GM12875 (cell line): ENCODE measurements at regions not wholly inside any gene's neighbourhood (a gene's known extent, or its start where the extent isn't known, plus 50 kb on each side); places are given as distances from the start of the nearest gene placed in this dataset.
A peak's percentile ranks its signal among the peaks of the same experiment; 100 is the strongest.

Experiments
- H3K4me3 ChIP-seq: one replicate; pipeline ENCODE4 v1.5.1; 2011; ENCODE audit warnings: low read depth, low read length, control low read depth
- CTCF ChIP-seq: IDR thresholded peaks from 2 replicates; pipeline ENCODE4 v1.5.1; 2011; ENCODE audit warnings: low read depth, mild to moderate bottlenecking, control low read depth, inconsistent platforms, low read length, moderate library complexity, borderline replicate concordance; ENCODE audit not compliant: insufficient read depth

GRCh38 chr1:222392556-222392955, 155.3 kb downstream of the HHIPL2 start:
- no peak overlapping the region for H3K4me3 ChIP-seq
- TF ChIP-seq CTCF, result no peak

- H3K4me3 ChIP-seq, result no peak overlapping the region
These were observed 157.7 kb downstream of the HHIPL2 start for GRCh38 chr1:222390181-222390580.

GRCh38 chr1:222387007-222387814, 160.7 kb downstream of the HHIPL2 start:
- peak; percentile 21; the same call in 1 of the 2 replicates for TF ChIP-seq CTCF
- no peak overlapping the region for H3K4me3 ChIP-seq

More at GRCh38 chr1:222390181-222390580, 157.7 kb downstream of the HHIPL2 start:
- no peak for TF ChIP-seq CTCF

- no peak overlapping the region for H3K4me3 ChIP-seq
- TF ChIP-seq CTCF, result no peak
These were observed 161.9 kb downstream of the HHIPL2 start for GRCh38 chr1:222385955-222386354.

- no peak for TF ChIP-seq CTCF
- H3K4me3 ChIP-seq, result no peak overlapping the region
These were observed 162.6 kb downstream of the HHIPL2 start for GRCh38 chr1:222385262-222385661.

GRCh38 chr1:222384531-222384930, 163.4 kb downstream of the HHIPL2 start:
- TF ChIP-seq CTCF, result no peak

GRCh38 chr1:222382171-222382570, 165.7 kb downstream of the HHIPL2 start:
- TF ChIP-seq CTCF, result no peak
- no peak overlapping the region for H3K4me3 ChIP-seq

More at GRCh38 chr1:222384531-222384930, 163.4 kb downstream of the HHIPL2 start:
- no peak overlapping the region for H3K4me3 ChIP-seq
